HCT116 (cell line): ENCODE measurements at regions not wholly inside any gene's neighbourhood (a gene's known extent, or its start where the extent isn't known, plus 50 kb on each side); places are given as distances from the start of the nearest gene placed in this dataset.

ENCODE experiments used
- ATAC-seq: fragments of 200-7000 bp; cut with Tn5 transposase; 2 replicates; pipeline ENCODE4 v1.9.1; 2020; ENCODE audit warnings: mild to moderate bottlenecking, moderate library complexity
- BruUV-seq: library from RNA; stranded (reverse); fragments of 400-500 nt; replicated peaks from 2 replicates; lab custom pipeline; 2021; lab: Mats Ljungman, UMichigan
- CTCF ChIA-PET: fragments of 300-600 bp; sonication (Branson Sonifier 250); formaldehyde crosslinking; loops from one replicate; lab custom pipeline; 2021; ENCODE audit warnings: antibody characterized with exemption; lab: Charles Lee
- POLR2A ChIA-PET: fragments of 300-600, 350-600 bp; sonication (Branson Sonifier 250); formaldehyde crosslinking; loops from one replicate; lab custom pipeline; 2021; ENCODE audit warnings: antibody characterized with exemption; lab: Charles Lee
- RAD21 ChIA-PET, 2 experiments: fragments of 300-600 bp; sonication (Branson Sonifier 250); formaldehyde crosslinking; loops; one replicate each; lab custom pipeline; 2023; ENCODE audit warnings: low total read pairs in 2 of 2; ENCODE audit not compliant: uncharacterized antibody in 2 of 2, unreplicated experiment in 2 of 2, low non-redundant PET in 1 of 2; lab: Charles Lee
- DNase-seq: peaks from one replicate; pipeline ENCODE4 v3.0.0-alpha.2; 2010; ENCODE audit warnings: low read depth, low spot score
- H2AFZ ChIP-seq: fragments of 200-600 bp; shearing (Covaris generic), sonication (generic); 2 replicates; pipeline ENCODE4 v1.6.1; 2017; ENCODE audit warnings: low read depth, mixed run types, mixed read lengths, antibody characterized with exemption, low read length; ENCODE audit not compliant: poor library complexity, severe bottlenecking
- H3K27ac ChIP-seq: 2 replicates; pipeline ENCODE4 v1.5.1; 2012; ENCODE audit warnings: low read depth, low read length
- H3K27me3 ChIP-seq: fragments of 200-600 bp; sonication (generic); 2 replicates; pipeline ENCODE4 v1.6.1; 2016; ENCODE audit warnings: mixed run types, low read length, mixed read lengths; ENCODE audit not compliant: insufficient read depth
- H3K36me3 ChIP-seq, 2 experiments: fragments of 200-500 bp in 1 of 2; fragments of 200-600 bp in 1 of 2; sonication (Bioruptor generic) in 1 of 2; sonication (generic) in 1 of 2; 2 replicates each; pipeline versions ENCODE4 v1.5.1 to v1.6.1; 2014 to 2016; ENCODE audit warnings: low read length in 2 of 2, inconsistent platforms in 1 of 2, mixed read lengths in 1 of 2, mixed run types in 1 of 2; ENCODE audit not compliant: insufficient read depth in 2 of 2, control insufficient read depth in 1 of 2
- H3K4me1 ChIP-seq, 2 experiments: fragments of 200-600 bp in 1 of 2; sonication (generic) in 1 of 2; 2 replicates each; pipeline versions ENCODE4 v1.5.1 to v1.6.1; 2012 to 2017; ENCODE audit warnings: low read length in 2 of 2, inconsistent platforms in 1 of 2, mild to moderate bottlenecking in 1 of 2, mixed read lengths in 1 of 2, mixed run types in 1 of 2, moderate library complexity in 1 of 2; ENCODE audit not compliant: insufficient read depth in 2 of 2, control insufficient read depth in 1 of 2
- H3K4me2 ChIP-seq: fragments of 200-600 bp; sonication (generic); 2 replicates; pipeline ENCODE4 v1.6.1; 2017; ENCODE audit warnings: mixed run types, low read length, mixed read lengths
- H3K4me3 ChIP-seq, 2 experiments: fragments of 200-600 bp in 1 of 2; sonication (generic) in 1 of 2; replicated peaks in 1 of 2; 2 replicates each; pipeline ENCODE4 v1.5.1; 2011 to 2016; ENCODE audit warnings: low read length in 2 of 2, control low read depth in 1 of 2, low read depth in 1 of 2, mild to moderate bottlenecking in 1 of 2, mixed read lengths in 1 of 2, mixed run types in 1 of 2
- H3K79me2 ChIP-seq: fragments of 200-600 bp; sonication (generic); 2 replicates; pipeline ENCODE4 v1.6.1; 2017; ENCODE audit warnings: mild to moderate bottlenecking, mixed run types, low read length, moderate library complexity, mixed read lengths; ENCODE audit not compliant: insufficient read depth
- H3K9ac ChIP-seq: fragments of 200-600 bp; sonication (generic); 2 replicates; pipeline ENCODE4 v1.6.1; 2016; ENCODE audit warnings: low read length, mixed read lengths
- H3K9me2 ChIP-seq: fragments of 200-600 bp; sonication (generic), shearing (Covaris generic); 2 replicates; pipeline ENCODE4 v1.6.1; 2017; ENCODE audit warnings: mixed run types, mild to moderate bottlenecking, moderate library complexity; ENCODE audit not compliant: insufficient read depth
- H3K9me3 ChIP-seq, 2 experiments: fragments of 200-500 bp in 1 of 2; fragments of 200-600 bp in 1 of 2; sonication (Bioruptor generic) in 1 of 2; sonication (generic) in 1 of 2; 2 replicates each; pipeline ENCODE4 v1.6.1; 2014 to 2017; ENCODE audit warnings: low read length in 2 of 2, mixed read lengths in 2 of 2, inconsistent platforms in 1 of 2, low read depth in 1 of 2, mild to moderate bottlenecking in 1 of 2, mixed run types in 1 of 2, moderate library complexity in 1 of 2; ENCODE audit not compliant: control insufficient read depth in 1 of 2, insufficient read depth in 1 of 2
- H4K20me1 ChIP-seq: fragments of 200-600 bp; sonication (generic), shearing (Covaris generic); 2 replicates; pipeline ENCODE4 v1.6.1; 2017; ENCODE audit warnings: mixed run types, mild to moderate bottlenecking, moderate library complexity; ENCODE audit not compliant: insufficient read depth
- CBX3 ChIP-seq: IDR thresholded peaks from 2 replicates; pipeline ENCODE4 v1.6.1; 2012; ENCODE audit warnings: low read depth
- CEBPB ChIP-seq: IDR thresholded peaks from 2 replicates; pipeline ENCODE4 v1.6.1; 2012; ENCODE audit warnings: low read depth
- EGR1 ChIP-seq: IDR thresholded peaks from 2 replicates; pipeline ENCODE4 v1.6.1; 2012; ENCODE audit warnings: low read depth
- ELF1 ChIP-seq: IDR thresholded peaks from 2 replicates; pipeline ENCODE4 v1.6.1; 2012; ENCODE audit warnings: low read depth, borderline replicate concordance
- JUND ChIP-seq: IDR thresholded peaks from 2 replicates; pipeline ENCODE4 v1.6.1; 2012
- POLR2A ChIP-seq: IDR thresholded peaks from 2 replicates; pipeline ENCODE4 v1.7.0; 2011; ENCODE audit warnings: borderline replicate concordance; ENCODE audit not compliant: insufficient read depth, insufficient read length; ENCODE audit errors: extremely low read depth
- SIN3A ChIP-seq: IDR thresholded peaks from 2 replicates; pipeline ENCODE4 v1.6.1; 2012; ENCODE audit warnings: low read depth
- SP1 ChIP-seq: IDR thresholded peaks from 2 replicates; pipeline ENCODE4 v1.6.1; 2012; ENCODE audit warnings: low read depth
- SRF ChIP-seq: IDR thresholded peaks from 2 replicates; pipeline ENCODE4 v1.6.1; 2012; ENCODE audit warnings: low read depth
- TCF7L2 ChIP-seq: IDR thresholded peaks from 2 replicates; pipeline ENCODE4 v1.7.0; 2011; ENCODE audit warnings: borderline replicate concordance, inconsistent platforms; ENCODE audit not compliant: insufficient read depth, insufficient read length; ENCODE audit errors: extremely low read depth
- YY1 ChIP-seq: IDR thresholded peaks from 2 replicates; pipeline ENCODE4 v1.6.1; 2011; ENCODE audit warnings: low read length, low read depth, moderate library complexity, mild to moderate bottlenecking; ENCODE audit not compliant: insufficient replicate concordance; ENCODE audit errors: extremely low read depth
- ZFX ChIP-seq: fragments of 450-650 bp; IDR thresholded peaks from 2 replicates; pipeline ENCODE4 v1.6.1; 2017
- ZNF274 ChIP-seq: fragments of 200-500 bp; sonication (Bioruptor generic); IDR thresholded peaks from 2 replicates; pipeline ENCODE4 v1.6.1; 2014; ENCODE audit warnings: mild to moderate bottlenecking, low read depth, low read length, inconsistent platforms
- intact Hi-C: fragments of 100-400 bp; cut with micrococcal nuclease; formaldehyde crosslinking; loops from 2 replicates; pipeline ENCODE4 v1.10.0; 2022
- TF ChIP-seq, protein P1 (sequence below), 3 experiments: fragments of 200-600 bp in 1 of 3; sonication (generic) in 1 of 3; IDR thresholded peaks in 2 of 3; conservative IDR thresholded peaks in 1 of 3; 2 replicates each; pipeline ENCODE4 v1.5.1; 2012 to 2017; ENCODE audit warnings: low read depth in 2 of 3, low read length in 2 of 3, antibody characterized with exemption in 1 of 3, borderline replicate concordance in 1 of 3, control low read depth in 1 of 3, mild to moderate bottlenecking in 1 of 3, mixed read lengths in 1 of 3, mixed run types in 1 of 3, moderate library complexity in 1 of 3; ENCODE audit not compliant: insufficient read depth in 1 of 3
- TF ChIP-seq, protein P2 (sequence below): IDR thresholded peaks from 2 replicates; pipeline ENCODE4 v1.6.1; 2011; ENCODE audit warnings: mild to moderate bottlenecking, low read length, moderate library complexity; ENCODE audit not compliant: insufficient replicate concordance; ENCODE audit errors: extremely low read depth
- TF ChIP-seq, protein P3 (sequence below): IDR thresholded peaks from 2 replicates; pipeline ENCODE4 v1.6.1; 2012; ENCODE audit warnings: low read depth
- TF ChIP-seq, protein P4 (sequence below): IDR thresholded peaks from 2 replicates; pipeline ENCODE4 v1.6.1; 2012

DNA sequence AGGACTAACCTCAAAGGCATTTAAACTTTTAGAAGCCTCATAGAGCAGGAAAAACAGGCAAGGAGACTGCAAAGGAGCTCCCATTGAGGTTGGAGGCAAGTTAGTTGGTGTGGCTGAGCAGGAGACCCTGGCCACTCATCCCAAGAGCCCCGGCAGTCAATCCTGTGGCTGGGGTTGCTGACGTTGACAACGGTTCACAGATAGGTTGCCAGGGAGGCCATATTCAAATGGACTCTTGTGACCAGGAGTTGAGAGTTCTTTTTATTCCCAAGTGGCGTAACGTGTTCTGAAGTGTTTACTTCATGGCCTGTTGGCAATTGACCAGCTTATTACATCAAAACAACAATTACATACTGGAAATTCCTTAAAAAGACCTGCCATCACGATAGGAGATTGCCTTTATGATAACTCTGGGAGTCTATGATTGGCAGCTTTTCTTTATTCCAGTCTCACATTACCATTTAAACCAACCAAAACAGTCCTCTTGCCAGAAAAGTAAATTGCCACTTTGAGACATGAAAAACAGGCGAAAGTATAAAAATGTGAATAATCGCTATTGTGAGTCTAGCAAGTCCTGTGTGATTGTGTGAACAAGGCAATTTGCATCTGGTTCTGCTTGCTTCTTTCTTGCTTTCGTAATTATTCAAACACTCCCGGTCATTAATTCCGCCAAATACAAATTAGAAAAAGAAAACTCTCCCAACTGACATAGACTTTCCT, 394.9 kb downstream of the MED10 start:
- ATAC-seq, result no peak
- POLR2A ChIA-PET, result no interaction called here
- Histone ChIP-seq H3K4me3 (no peak overlapping the region), H3K79me2 (no peaks in the 10 kb centered on the region), H3K4me1 (no peaks in the 10 kb centered on the region), H3K9me3 (no peaks in the 10 kb centered on the region), H4K20me1 (no peaks in the 10 kb centered on the region), H3K4me2 (no peak overlapping the region), H2AFZ (no peak overlapping the region), H3K27me3 (no peaks in the 10 kb centered on the region), H3K36me3 (no peaks in the 10 kb centered on the region), H3K9ac (no peak overlapping the region), H3K27ac (no peak overlapping the region), H3K9me2 (no peaks in the 10 kb centered on the region)
- CTCF ChIA-PET, result no interaction called here
- no peak for DNase-seq
- BruUV-seq, result no TSS peak
- intact Hi-C loops, result no loop called here
- RAD21 ChIA-PET, result no interaction called here
- TF ChIP-seq SIN3A (no peak), CEBPB (no peak), ZFX (no peak), SP1 (no peak), EGR1 (no peak), ELF1 (no peak), POLR2A (no peak), SRF (no peak), ZNF274 (no peak), JUND (no peak), YY1 (no peak), TCF7L2 (no peak), CBX3 (no peak)
- TF ChIP-seq, protein P1, sequence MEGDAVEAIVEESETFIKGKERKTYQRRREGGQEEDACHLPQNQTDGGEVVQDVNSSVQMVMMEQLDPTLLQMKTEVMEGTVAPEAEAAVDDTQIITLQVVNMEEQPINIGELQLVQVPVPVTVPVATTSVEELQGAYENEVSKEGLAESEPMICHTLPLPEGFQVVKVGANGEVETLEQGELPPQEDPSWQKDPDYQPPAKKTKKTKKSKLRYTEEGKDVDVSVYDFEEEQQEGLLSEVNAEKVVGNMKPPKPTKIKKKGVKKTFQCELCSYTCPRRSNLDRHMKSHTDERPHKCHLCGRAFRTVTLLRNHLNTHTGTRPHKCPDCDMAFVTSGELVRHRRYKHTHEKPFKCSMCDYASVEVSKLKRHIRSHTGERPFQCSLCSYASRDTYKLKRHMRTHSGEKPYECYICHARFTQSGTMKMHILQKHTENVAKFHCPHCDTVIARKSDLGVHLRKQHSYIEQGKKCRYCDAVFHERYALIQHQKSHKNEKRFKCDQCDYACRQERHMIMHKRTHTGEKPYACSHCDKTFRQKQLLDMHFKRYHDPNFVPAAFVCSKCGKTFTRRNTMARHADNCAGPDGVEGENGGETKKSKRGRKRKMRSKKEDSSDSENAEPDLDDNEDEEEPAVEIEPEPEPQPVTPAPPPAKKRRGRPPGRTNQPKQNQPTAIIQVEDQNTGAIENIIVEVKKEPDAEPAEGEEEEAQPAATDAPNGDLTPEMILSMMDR (IDR thresholded peaks at IDR 0.05 in 2 of 3, conservative IDR thresholded peaks at IDR 0.05 in 1 of 3; ENCODE audit: borderline replicate concordance in 1 of 3, insufficient read depth in 1 of 3, low read depth in 2 of 3, low read length in 2 of 3), result no peak
- TF ChIP-seq, protein P2, sequence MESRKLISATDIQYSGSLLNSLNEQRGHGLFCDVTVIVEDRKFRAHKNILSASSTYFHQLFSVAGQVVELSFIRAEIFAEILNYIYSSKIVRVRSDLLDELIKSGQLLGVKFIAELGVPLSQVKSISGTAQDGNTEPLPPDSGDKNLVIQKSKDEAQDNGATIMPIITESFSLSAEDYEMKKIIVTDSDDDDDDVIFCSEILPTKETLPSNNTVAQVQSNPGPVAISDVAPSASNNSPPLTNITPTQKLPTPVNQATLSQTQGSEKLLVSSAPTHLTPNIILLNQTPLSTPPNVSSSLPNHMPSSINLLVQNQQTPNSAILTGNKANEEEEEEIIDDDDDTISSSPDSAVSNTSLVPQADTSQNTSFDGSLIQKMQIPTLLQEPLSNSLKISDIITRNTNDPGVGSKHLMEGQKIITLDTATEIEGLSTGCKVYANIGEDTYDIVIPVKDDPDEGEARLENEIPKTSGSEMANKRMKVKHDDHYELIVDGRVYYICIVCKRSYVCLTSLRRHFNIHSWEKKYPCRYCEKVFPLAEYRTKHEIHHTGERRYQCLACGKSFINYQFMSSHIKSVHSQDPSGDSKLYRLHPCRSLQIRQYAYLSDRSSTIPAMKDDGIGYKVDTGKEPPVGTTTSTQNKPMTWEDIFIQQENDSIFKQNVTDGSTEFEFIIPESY, result no peak
- TF ChIP-seq, protein P3, sequence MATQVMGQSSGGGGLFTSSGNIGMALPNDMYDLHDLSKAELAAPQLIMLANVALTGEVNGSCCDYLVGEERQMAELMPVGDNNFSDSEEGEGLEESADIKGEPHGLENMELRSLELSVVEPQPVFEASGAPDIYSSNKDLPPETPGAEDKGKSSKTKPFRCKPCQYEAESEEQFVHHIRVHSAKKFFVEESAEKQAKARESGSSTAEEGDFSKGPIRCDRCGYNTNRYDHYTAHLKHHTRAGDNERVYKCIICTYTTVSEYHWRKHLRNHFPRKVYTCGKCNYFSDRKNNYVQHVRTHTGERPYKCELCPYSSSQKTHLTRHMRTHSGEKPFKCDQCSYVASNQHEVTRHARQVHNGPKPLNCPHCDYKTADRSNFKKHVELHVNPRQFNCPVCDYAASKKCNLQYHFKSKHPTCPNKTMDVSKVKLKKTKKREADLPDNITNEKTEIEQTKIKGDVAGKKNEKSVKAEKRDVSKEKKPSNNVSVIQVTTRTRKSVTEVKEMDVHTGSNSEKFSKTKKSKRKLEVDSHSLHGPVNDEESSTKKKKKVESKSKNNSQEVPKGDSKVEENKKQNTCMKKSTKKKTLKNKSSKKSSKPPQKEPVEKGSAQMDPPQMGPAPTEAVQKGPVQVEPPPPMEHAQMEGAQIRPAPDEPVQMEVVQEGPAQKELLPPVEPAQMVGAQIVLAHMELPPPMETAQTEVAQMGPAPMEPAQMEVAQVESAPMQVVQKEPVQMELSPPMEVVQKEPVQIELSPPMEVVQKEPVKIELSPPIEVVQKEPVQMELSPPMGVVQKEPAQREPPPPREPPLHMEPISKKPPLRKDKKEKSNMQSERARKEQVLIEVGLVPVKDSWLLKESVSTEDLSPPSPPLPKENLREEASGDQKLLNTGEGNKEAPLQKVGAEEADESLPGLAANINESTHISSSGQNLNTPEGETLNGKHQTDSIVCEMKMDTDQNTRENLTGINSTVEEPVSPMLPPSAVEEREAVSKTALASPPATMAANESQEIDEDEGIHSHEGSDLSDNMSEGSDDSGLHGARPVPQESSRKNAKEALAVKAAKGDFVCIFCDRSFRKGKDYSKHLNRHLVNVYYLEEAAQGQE, result no peak
- TF ChIP-seq, protein P4, sequence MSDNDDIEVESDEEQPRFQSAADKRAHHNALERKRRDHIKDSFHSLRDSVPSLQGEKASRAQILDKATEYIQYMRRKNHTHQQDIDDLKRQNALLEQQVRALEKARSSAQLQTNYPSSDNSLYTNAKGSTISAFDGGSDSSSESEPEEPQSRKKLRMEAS, result no peak
